ENCODE measurements at regions not wholly inside any gene's neighbourhood (a gene's known extent, or its start where the extent isn't known, plus 50 kb on each side); places are given as distances from the start of the nearest gene placed in this dataset.

GRCh38 chr11:32331098-32331497 lies 104.2 kb downstream of the WT1 start:
- H2AFZ ChIP-seq (ENCODE audit: low read length), result no peak overlapping the region
- H3K4me1 ChIP-seq (ENCODE audit: low read length), result no peaks in the 10 kb centered on the region
- no peak overlapping the region for H3K27ac ChIP-seq (ENCODE audit: low read length)
- no peak overlapping the region for H3K4me2 ChIP-seq (ENCODE audit: low read depth, low read length, poor library complexity, severe bottlenecking)
- H3K36me3 ChIP-seq (ENCODE audit: insufficient read depth, low read length), result no peaks in the 10 kb centered on the region
- no peaks in the 10 kb centered on the region for H3K9me3 ChIP-seq (ENCODE audit: low read length)
- no peaks in the 10 kb centered on the region for H3K79me2 ChIP-seq (ENCODE audit: low read length)
- H3K27me3 ChIP-seq (ENCODE audit: low read length), result no peaks in the 10 kb centered on the region
- H4K20me1 ChIP-seq (ENCODE audit: insufficient read depth, low read depth, low read length), result no peaks in the 10 kb centered on the region
- no peak overlapping the region for H3K4me3 ChIP-seq (ENCODE audit: low read length)
- DNase-seq, result no peak
- H3K9me2 ChIP-seq (replicated peaks; ENCODE audit: insufficient read depth, low read length), result no peaks in the 10 kb centered on the region
- H3K9ac ChIP-seq (ENCODE audit: low read length), result no peak overlapping the region

GRCh38 chr11:32331792-32332191 lies 103.5 kb downstream of the WT1 start:
- Histone ChIP-seq H3K9ac (ENCODE audit: low read length) (no peak overlapping the region), H3K79me2 (ENCODE audit: low read length) (no peaks in the 10 kb centered on the region), H3K9me3 (ENCODE audit: low read length) (no peaks in the 10 kb centered on the region), H3K4me3 (ENCODE audit: low read length) (no peak overlapping the region), H4K20me1 (ENCODE audit: insufficient read depth, low read depth, low read length) (no peaks in the 10 kb centered on the region), H3K4me2 (ENCODE audit: low read depth, low read length, poor library complexity, severe bottlenecking) (no peak overlapping the region), H3K27me3 (ENCODE audit: low read length) (no peaks in the 10 kb centered on the region), H2AFZ (ENCODE audit: low read length) (no peak overlapping the region), H3K4me1 (ENCODE audit: low read length) (no peaks in the 10 kb centered on the region), H3K9me2 (replicated peaks; ENCODE audit: insufficient read depth, low read length) (no peaks in the 10 kb centered on the region), H3K36me3 (ENCODE audit: insufficient read depth, low read length) (no peaks in the 10 kb centered on the region), H3K27ac (ENCODE audit: low read length) (no peak overlapping the region)
- DNase-seq, result no peak

- Histone ChIP-seq H2AFZ (ENCODE audit: low read length) (no peak overlapping the region), H3K9ac (ENCODE audit: low read length) (no peak overlapping the region), H3K4me2 (ENCODE audit: low read depth, low read length, poor library complexity, severe bottlenecking) (no peak overlapping the region), H3K4me1 (ENCODE audit: low read length) (no peaks in the 10 kb centered on the region), H3K27me3 (ENCODE audit: low read length) (no peaks in the 10 kb centered on the region), H3K9me3 (ENCODE audit: low read length) (no peaks in the 10 kb centered on the region), H3K79me2 (ENCODE audit: low read length) (no peaks in the 10 kb centered on the region), H4K20me1 (ENCODE audit: insufficient read depth, low read depth, low read length) (no peaks in the 10 kb centered on the region), H3K9me2 (replicated peaks; ENCODE audit: insufficient read depth, low read length) (no peaks in the 10 kb centered on the region), H3K27ac (ENCODE audit: low read length) (no peak overlapping the region), H3K4me3 (ENCODE audit: low read length) (no peak overlapping the region), H3K36me3 (ENCODE audit: insufficient read depth, low read length) (no peaks in the 10 kb centered on the region)
- no peak for DNase-seq
Observed at GRCh38 chr11:32332990-32333319, 102.4 kb downstream of the WT1 start.

GRCh38 chr11:32333320-32333991 lies 101.9 kb downstream of the WT1 start:
- no peak for DNase-seq
- no peaks in the 10 kb centered on the region for H4K20me1 ChIP-seq (ENCODE audit: insufficient read depth, low read depth, low read length)
- H3K36me3 ChIP-seq (ENCODE audit: insufficient read depth, low read length), result no peaks in the 10 kb centered on the region
- no peaks in the 10 kb centered on the region for H3K79me2 ChIP-seq (ENCODE audit: low read length)
- H2AFZ ChIP-seq (ENCODE audit: low read length), result no peak overlapping the region
- H3K27ac ChIP-seq (ENCODE audit: low read length), result no peak overlapping the region
- H3K9me3 ChIP-seq (ENCODE audit: low read length), result no peaks in the 10 kb centered on the region
- H3K4me1 ChIP-seq (ENCODE audit: low read length), result no peaks in the 10 kb centered on the region
- no peak overlapping the region for H3K4me2 ChIP-seq (ENCODE audit: low read depth, low read length, poor library complexity, severe bottlenecking)
- no peak overlapping the region for H3K4me3 ChIP-seq (ENCODE audit: low read length)
- H3K9ac ChIP-seq (ENCODE audit: low read length), result no peak overlapping the region
- no peaks in the 10 kb centered on the region for H3K27me3 ChIP-seq (ENCODE audit: low read length)
- H3K9me2 ChIP-seq (replicated peaks; ENCODE audit: insufficient read depth, low read length), result no peaks in the 10 kb centered on the region

- H3K4me2 ChIP-seq (ENCODE audit: low read depth, low read length, poor library complexity, severe bottlenecking), result no peak overlapping the region
- no peaks in the 10 kb centered on the region for H3K36me3 ChIP-seq (ENCODE audit: insufficient read depth, low read length)
- H3K79me2 ChIP-seq (ENCODE audit: low read length), result no peaks in the 10 kb centered on the region
- H4K20me1 ChIP-seq (ENCODE audit: insufficient read depth, low read depth, low read length), result no peaks in the 10 kb centered on the region
- DNase-seq, result peak; percentile 80
- H3K9me2 ChIP-seq (replicated peaks; ENCODE audit: insufficient read depth, low read length), result no peaks in the 10 kb centered on the region
- H2AFZ ChIP-seq (ENCODE audit: low read length), result no peak overlapping the region
- no peaks in the 10 kb centered on the region for H3K4me1 ChIP-seq (ENCODE audit: low read length)
- H3K27ac ChIP-seq (ENCODE audit: low read length), result no peak overlapping the region
- no peaks in the 10 kb centered on the region for H3K9me3 ChIP-seq (ENCODE audit: low read length)
- no peak overlapping the region for H3K4me3 ChIP-seq (ENCODE audit: low read length)
- H3K27me3 ChIP-seq (ENCODE audit: low read length), result no peaks in the 10 kb centered on the region
- H3K9ac ChIP-seq (ENCODE audit: low read length), result no peak overlapping the region
Observed at GRCh38 chr11:32334822-32335221, 100.5 kb downstream of the WT1 start.
